ENCODE measurements at regions not wholly inside any gene's neighbourhood (a gene's known extent, or its start where the extent isn't known, plus 50 kb on each side); places are given as distances from the start of the nearest gene placed in this dataset.

GRCh38 chr2:139610512-139610911 lies 830.3 kb upstream of the NXPH2 start:
- TF ChIP-seq ZFX (IDR thresholded peaks at IDR 0.05) = no peak
- no peak for TF ChIP-seq CTCF (conservative IDR thresholded peaks at IDR 0.05)
- no peak overlapping the region for H3K27ac ChIP-seq

GRCh38 chr2:139609109-139609508 lies 828.9 kb upstream of the NXPH2 start:
- no peak overlapping the region for H3K27ac ChIP-seq
- TF ChIP-seq CTCF (conservative IDR thresholded peaks at IDR 0.05) (no peak), ZFX (IDR thresholded peaks at IDR 0.05) (no peak)

- H3K27ac ChIP-seq = no peak overlapping the region
- TF ChIP-seq ZFX (IDR thresholded peaks at IDR 0.05) = no peak
- no peak for TF ChIP-seq CTCF (conservative IDR thresholded peaks at IDR 0.05)
Measured at GRCh38 chr2:139605668-139606067, 825.5 kb upstream of the NXPH2 start.

- no peak for TF ChIP-seq CTCF (conservative IDR thresholded peaks at IDR 0.05)
- no peak overlapping the region for H3K27ac ChIP-seq
Measured at GRCh38 chr2:139600166-139600565, 820.0 kb upstream of the NXPH2 start.

- H3K27ac ChIP-seq = no peak overlapping the region
- TF ChIP-seq ZFX (IDR thresholded peaks at IDR 0.05) = no peak
- TF ChIP-seq CTCF (conservative IDR thresholded peaks at IDR 0.05) = no peak
Measured at GRCh38 chr2:139585101-139585500, 804.9 kb upstream of the NXPH2 start.

- no peak overlapping the region for H3K27ac ChIP-seq
- TF ChIP-seq ZFX (IDR thresholded peaks at IDR 0.05) (no peak), CTCF (conservative IDR thresholded peaks at IDR 0.05) (no peak)
Measured at GRCh38 chr2:139574371-139574770, 794.2 kb upstream of the NXPH2 start.

- TF ChIP-seq ZFX (IDR thresholded peaks at IDR 0.05) = no peak
- no peak for TF ChIP-seq CTCF (conservative IDR thresholded peaks at IDR 0.05)
- H3K27ac ChIP-seq = no peak overlapping the region
Measured at GRCh38 chr2:139556789-139557188, 776.6 kb upstream of the NXPH2 start.
